Lower leg skin (tissue), 3 donors: ENCODE measurements at regions not wholly inside any gene's neighbourhood (a gene's known extent, or its start where the extent isn't known, plus 50 kb on each side); places are given as distances from the start of the nearest gene placed in this dataset.

Experiments used
- POLR2A ChIP-seq, 2 donors: fragments of 450-650 bp; IDR thresholded peaks; one replicate each; pipeline ENCODE4 v1.6.1; 2016 to 2017; ENCODE audit warnings: antibody characterized with exemption in 2 of 2, mild to moderate bottlenecking in 1 of 2, moderate library complexity in 1 of 2
- TF ChIP-seq, protein P1 (sequence below), 3 donors: fragments of 450-650 bp; IDR thresholded peaks; one replicate each; pipeline ENCODE4 v1.5.1; 2016; ENCODE audit warnings: antibody characterized with exemption in 3 of 3, mild to moderate bottlenecking in 3 of 3, moderate library complexity in 2 of 3

DNA sequence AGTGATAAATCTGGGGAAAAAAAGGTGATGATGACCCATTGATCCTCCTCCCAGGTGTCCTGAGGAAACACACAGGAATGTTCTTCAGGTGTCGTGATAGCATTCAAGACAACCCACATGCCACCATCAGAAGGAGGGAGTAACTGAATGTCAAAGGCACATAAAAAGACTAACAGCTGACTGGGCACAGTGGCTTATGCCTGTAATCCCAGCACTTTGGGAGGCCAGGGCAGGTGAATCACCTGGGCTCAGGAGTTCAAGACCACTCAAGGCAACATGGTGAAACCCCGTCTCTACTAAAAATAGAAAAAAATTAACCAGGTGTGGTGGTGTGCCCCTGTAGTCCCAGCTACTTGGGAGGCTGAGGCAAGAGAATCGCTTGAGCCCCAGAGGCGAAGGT lies 82.3 kb upstream of the CST7 start:
- TF ChIP-seq, protein P1, sequence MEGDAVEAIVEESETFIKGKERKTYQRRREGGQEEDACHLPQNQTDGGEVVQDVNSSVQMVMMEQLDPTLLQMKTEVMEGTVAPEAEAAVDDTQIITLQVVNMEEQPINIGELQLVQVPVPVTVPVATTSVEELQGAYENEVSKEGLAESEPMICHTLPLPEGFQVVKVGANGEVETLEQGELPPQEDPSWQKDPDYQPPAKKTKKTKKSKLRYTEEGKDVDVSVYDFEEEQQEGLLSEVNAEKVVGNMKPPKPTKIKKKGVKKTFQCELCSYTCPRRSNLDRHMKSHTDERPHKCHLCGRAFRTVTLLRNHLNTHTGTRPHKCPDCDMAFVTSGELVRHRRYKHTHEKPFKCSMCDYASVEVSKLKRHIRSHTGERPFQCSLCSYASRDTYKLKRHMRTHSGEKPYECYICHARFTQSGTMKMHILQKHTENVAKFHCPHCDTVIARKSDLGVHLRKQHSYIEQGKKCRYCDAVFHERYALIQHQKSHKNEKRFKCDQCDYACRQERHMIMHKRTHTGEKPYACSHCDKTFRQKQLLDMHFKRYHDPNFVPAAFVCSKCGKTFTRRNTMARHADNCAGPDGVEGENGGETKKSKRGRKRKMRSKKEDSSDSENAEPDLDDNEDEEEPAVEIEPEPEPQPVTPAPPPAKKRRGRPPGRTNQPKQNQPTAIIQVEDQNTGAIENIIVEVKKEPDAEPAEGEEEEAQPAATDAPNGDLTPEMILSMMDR (IDR thresholded peaks at IDR 0.05) = no peak
- TF ChIP-seq POLR2A (IDR thresholded peaks at IDR 0.05) = no peak
